GM10266 (cell line): ENCODE measurements at regions not wholly inside any gene's neighbourhood (a gene's known extent, or its start where the extent isn't known, plus 50 kb on each side); places are given as distances from the start of the nearest gene placed in this dataset.

Source experiments
- DNase-seq: peaks from one replicate; pipeline ENCODE4 v3.0.0; 2012; ENCODE audit errors: extremely low spot score
- TF ChIP-seq, protein P1 (sequence below): IDR thresholded peaks from 2 replicates; pipeline ENCODE4 v1.5.1; 2012; ENCODE audit warnings: mild to moderate bottlenecking, low read depth; ENCODE audit not compliant: control insufficient read depth, insufficient read depth; ENCODE audit errors: missing control alignments

DNA sequence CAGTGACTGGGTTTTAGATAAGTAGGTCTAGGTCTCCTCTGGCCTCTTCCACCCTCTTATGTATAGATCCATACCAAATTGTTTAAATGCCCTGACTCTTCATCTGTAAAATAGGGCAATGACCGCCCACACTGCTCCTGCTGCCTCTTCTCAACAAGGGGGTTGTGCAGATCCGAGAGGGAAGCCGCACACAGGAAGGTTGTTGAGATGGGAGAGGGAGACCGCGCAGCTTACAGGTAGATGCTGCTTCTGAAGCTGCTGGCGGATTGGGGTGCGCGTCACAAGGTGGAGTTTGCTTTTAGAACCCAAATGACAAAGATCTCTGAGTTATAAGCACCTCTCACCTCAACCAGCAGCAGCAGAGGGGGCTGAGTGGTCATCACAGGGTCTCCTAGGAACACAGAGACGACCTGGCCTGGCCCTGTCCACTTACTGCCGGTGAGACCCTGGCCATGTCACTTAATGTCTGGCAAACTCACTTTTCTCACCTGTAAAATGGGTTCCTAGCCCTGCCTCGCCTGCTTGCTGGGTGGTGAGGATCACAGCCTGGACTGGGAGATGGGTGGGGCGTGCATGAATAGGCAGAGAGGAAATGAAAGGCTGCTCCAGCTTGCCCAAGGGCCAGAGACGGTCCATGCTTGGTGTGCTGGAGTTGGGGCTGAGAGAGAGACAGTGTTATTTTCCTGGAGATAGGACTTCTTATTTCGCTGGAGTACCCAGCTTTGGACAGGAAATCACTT lies 251.3 kb downstream of the EIPR1 start:
- no peak for DNase-seq
- TF ChIP-seq, protein P1, sequence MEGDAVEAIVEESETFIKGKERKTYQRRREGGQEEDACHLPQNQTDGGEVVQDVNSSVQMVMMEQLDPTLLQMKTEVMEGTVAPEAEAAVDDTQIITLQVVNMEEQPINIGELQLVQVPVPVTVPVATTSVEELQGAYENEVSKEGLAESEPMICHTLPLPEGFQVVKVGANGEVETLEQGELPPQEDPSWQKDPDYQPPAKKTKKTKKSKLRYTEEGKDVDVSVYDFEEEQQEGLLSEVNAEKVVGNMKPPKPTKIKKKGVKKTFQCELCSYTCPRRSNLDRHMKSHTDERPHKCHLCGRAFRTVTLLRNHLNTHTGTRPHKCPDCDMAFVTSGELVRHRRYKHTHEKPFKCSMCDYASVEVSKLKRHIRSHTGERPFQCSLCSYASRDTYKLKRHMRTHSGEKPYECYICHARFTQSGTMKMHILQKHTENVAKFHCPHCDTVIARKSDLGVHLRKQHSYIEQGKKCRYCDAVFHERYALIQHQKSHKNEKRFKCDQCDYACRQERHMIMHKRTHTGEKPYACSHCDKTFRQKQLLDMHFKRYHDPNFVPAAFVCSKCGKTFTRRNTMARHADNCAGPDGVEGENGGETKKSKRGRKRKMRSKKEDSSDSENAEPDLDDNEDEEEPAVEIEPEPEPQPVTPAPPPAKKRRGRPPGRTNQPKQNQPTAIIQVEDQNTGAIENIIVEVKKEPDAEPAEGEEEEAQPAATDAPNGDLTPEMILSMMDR = no peak

DNA sequence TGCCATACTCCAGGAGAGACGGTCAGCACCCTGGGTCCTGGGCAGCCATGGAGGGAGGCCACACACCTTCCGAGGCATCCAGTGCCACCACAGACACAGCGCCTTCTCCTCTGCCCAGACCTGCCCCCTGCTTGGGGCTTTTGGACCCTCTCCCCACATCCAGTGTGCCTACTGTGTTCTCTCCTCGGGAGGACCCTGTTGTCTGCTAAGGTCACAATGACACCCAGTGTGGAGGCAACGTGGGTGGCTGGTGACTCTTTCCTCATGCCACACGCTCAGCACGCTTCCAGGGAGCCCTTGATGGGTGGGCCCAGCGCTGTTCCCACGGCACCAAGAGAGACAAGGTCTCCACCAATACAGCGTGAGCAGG lies 251.9 kb downstream of the EIPR1 start:
- no peak for DNase-seq
- TF ChIP-seq, protein P1 = no peak

DNA sequence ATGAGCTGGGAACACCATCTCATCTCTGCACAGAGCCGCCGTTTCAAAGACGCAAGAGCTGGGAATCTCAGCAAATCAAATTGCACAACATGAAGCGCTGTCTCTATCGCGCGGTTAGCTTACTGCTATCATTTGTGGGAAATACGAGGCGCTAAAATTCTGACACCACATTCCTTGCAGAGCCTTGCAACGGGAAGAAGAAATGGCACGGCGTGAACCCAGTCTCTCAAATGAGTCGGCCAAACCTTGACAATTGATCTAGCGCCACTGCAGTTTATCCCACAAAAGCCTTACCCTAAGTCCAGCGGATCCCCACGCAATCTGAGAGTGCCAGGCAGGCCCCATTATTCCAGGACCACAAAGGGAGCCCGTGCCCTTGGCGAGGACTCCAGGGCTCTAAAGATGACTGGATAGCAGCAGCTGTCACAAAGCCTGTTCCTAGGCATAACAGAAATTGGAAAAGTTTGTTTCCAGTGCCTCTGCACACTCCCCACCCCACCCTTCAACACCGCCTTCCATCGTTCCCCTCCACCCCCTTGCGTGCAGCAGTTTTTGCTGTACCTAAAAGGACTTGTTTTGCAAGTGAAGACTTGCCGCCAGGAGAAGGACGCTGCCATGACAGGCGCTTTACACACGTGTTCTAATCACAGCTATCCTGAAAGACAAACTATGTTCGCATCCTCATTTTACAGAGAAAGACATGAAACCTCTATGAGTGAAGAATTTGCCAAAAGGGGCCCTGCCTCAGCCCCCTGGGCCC lies 252.4 kb downstream of the EIPR1 start:
- no peak for DNase-seq
- TF ChIP-seq, protein P1 = no peak

DNA sequence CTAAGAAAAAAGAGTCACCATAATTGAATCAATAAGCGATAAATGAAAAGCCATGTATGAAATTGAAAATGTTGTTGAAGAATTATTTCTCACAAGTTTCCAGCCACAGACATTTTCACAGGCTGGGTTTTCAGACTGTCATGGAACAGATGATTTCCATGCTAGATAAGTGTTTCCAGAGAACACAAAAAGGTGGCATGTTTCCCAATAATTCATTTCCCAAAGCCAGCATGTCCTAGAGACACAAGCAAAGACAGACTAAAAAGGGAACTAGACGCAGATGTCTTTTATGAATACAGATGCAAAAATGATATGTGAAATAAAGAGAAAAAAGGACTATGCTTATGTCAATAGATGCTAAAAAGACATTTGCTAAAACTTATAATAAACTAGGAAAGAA lies 255.1 kb downstream of the EIPR1 start:
- no peak for DNase-seq
- TF ChIP-seq, protein P1 = no peak

DNA sequence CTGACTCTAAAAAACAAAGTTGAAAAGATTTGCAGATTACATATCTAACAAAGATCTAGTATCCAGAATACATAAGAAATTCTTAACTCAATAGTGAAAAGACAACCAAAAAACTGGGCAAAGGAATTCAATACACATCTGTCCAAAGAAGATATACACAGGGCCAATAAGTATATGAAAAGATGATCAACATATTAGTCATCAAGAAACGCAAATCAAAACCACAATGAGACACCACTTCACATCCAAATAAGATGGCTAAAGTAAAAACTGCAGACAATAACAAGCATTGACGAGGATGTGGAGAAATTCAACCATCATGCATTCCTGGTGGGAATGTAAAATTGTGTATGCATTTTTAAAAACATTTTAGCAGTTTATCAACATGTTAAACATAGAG lies 256.0 kb downstream of the EIPR1 start:
- no peak for DNase-seq
- TF ChIP-seq, protein P1 = no peak

DNA sequence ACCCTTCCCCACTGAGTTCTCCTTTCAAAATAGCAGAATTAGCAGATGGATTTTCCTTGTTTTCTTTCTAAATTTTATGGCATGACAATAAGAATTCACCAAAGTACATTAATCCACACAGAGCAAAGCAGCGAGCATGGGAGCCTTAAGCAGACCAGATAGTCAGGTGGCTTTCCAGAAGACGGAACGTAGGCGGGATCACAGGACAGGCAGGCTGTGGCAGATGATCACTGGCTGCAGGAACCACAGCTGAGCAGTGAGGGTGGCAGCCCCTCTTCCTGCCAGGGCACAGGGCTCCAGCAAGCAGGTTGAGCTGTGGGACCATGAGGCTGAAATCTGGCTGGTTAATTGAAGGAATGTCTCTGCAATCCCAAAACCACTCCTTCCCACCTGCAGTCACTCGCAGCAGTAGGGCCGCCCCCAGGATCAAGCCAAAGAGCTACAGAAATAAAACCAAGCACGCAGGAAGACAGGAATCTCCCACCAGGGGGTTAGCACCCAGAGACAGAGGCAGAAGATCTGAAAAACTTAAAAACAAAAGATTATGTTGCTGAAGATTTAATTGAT lies 259.9 kb downstream of the EIPR1 start:
- TF ChIP-seq, protein P1 = no peak
- no peak for DNase-seq

DNA sequence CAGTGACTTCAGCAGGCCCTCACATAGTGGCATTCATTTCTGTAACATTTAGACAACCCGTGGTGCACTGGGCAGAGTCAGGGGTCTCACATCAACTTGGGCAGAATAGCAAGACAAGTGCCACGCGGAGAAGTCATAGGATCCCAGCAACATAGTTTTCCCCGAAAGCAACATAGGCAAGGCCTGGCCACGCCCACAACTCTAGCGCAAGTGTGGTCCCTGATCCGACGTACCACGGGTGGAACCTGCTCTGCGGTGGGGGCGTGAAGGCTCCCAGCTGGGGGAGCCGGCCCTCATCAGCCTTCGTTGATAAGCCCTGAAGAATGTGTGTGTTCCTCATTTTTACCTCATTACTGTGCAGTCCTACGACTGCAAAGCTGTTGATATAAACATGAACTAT lies 261.2 kb downstream of the EIPR1 start:
- DNase-seq = no peak
- TF ChIP-seq, protein P1 = no peak
